Endothelial cell of umbilical vein (primary cell): ENCODE measurements at regions not wholly inside any gene's neighbourhood (a gene's known extent, or its start where the extent isn't known, plus 50 kb on each side); places are given as distances from the start of the nearest gene placed in this dataset.

Source experiments
- BruUV-seq: library from RNA; stranded (reverse); fragments of 400-500 nt; replicated peaks from 2 replicates; lab custom pipeline; 2021; lab: Mats Ljungman, UMichigan
- CTCF ChIA-PET: fragments of 300-600, 350-600 bp; sonication (Branson Sonifier 250); formaldehyde crosslinking; loops from one replicate; lab custom pipeline; 2021; ENCODE audit warnings: antibody characterized with exemption, inconsistent platforms; lab: Charles Lee
- POLR2A ChIA-PET: fragments of 300-600, 350-600 bp; sonication (Branson Sonifier 250); formaldehyde crosslinking; loops from one replicate; lab custom pipeline; 2021; ENCODE audit warnings: antibody characterized with exemption, inconsistent platforms; lab: Charles Lee
- DNase-seq: peaks from one replicate; pipeline ENCODE4 v3.0.0-alpha.2; 2011; ENCODE audit warnings: low read depth, low spot score
- FAIRE-seq: peaks from 2 replicates; lab custom pipeline; 2011; peaks lifted over from hg19 to GRCh38; lab: Jason Lieb, UNC
- H2AFZ ChIP-seq: 2 replicates; pipeline ENCODE4 v1.6.0; 2012; ENCODE audit warnings: low read depth, low read length, control low read depth, inconsistent platforms
- H3K27ac ChIP-seq: 2 replicates; pipeline ENCODE4 v1.5.1; 2011; ENCODE audit warnings: low read depth, mild to moderate bottlenecking, control low read depth, low read length, moderate library complexity; ENCODE audit not compliant: insufficient read depth
- H3K27me3 ChIP-seq, 2 experiments: 2 replicates each; pipeline versions ENCODE4 v1.6.0 to v1.6.1; 2011; ENCODE audit warnings: low read length in 2 of 2, mixed read lengths in 1 of 2; ENCODE audit not compliant: control insufficient read depth in 2 of 2, insufficient read depth in 2 of 2
- H3K36me3 ChIP-seq, 2 experiments: 2 replicates in 1 of 2; 3 replicates in 1 of 2; pipeline ENCODE4 v1.5.1; 2011; ENCODE audit warnings: low read length in 2 of 2, mild to moderate bottlenecking in 1 of 2, moderate library complexity in 1 of 2; ENCODE audit not compliant: control insufficient read depth in 2 of 2, insufficient read depth in 2 of 2; ENCODE audit errors: extremely low read depth in 1 of 2
- H3K4me1 ChIP-seq: 3 replicates; pipeline ENCODE4 v1.5.1; 2011; ENCODE audit warnings: mild to moderate bottlenecking, low read length; ENCODE audit not compliant: control insufficient read depth, insufficient read depth; ENCODE audit errors: extremely low read depth
- H3K4me2 ChIP-seq: 2 replicates; pipeline ENCODE4 v1.6.1; 2011; ENCODE audit warnings: low read length, control low read depth, mixed read lengths; ENCODE audit not compliant: insufficient read depth
- H3K4me3 ChIP-seq, 3 experiments: fragments of 200-600 bp in 1 of 3; sonication (generic), shearing (Covaris generic) in 1 of 3; replicated peaks in 1 of 3; 2 replicates each; pipeline ENCODE4 v1.5.1; 2011 to 2016; ENCODE audit warnings: control low read depth in 3 of 3, low read length in 3 of 3, mild to moderate bottlenecking in 2 of 3, inconsistent platforms in 1 of 3, low read depth in 1 of 3, moderate library complexity in 1 of 3; ENCODE audit not compliant: insufficient read depth in 1 of 3
- H3K79me2 ChIP-seq: 2 replicates; pipeline ENCODE4 v1.6.0; 2012; ENCODE audit warnings: low read length, inconsistent platforms; ENCODE audit not compliant: control insufficient read depth, insufficient read depth
- H3K9ac ChIP-seq: replicated peaks from 2 replicates; pipeline ENCODE3; 2011; ENCODE audit warnings: low read length, control low read depth; ENCODE audit not compliant: insufficient read depth; ENCODE audit errors: extremely low read depth
- H3K9me1 ChIP-seq: replicated peaks from 3 replicates; pipeline ENCODE4 v1.6.0; 2011; ENCODE audit warnings: mild to moderate bottlenecking, low read length; ENCODE audit not compliant: control insufficient read depth, insufficient read depth; ENCODE audit errors: extremely low read depth
- H3K9me3 ChIP-seq: replicated peaks from 2 replicates; pipeline ENCODE4 v1.5.1; 2012; ENCODE audit warnings: low read length, inconsistent platforms; ENCODE audit not compliant: control insufficient read depth, insufficient read depth
- H4K20me1 ChIP-seq: replicated peaks from 2 replicates; pipeline ENCODE3; 2011; ENCODE audit warnings: mild to moderate bottlenecking, low read length; ENCODE audit not compliant: control insufficient read depth, insufficient read depth; ENCODE audit errors: extremely low read depth
- CTCF ChIP-seq, 2 donors: IDR thresholded peaks; 1 replicate in 1 of 2; 2 replicates in 1 of 2; pipeline ENCODE4 v1.5.1; 2011; ENCODE audit warnings: low read length in 2 of 2, mild to moderate bottlenecking in 2 of 2, moderate library complexity in 2 of 2, control low read depth in 1 of 2, inconsistent platforms in 1 of 2, low read depth in 1 of 2; ENCODE audit not compliant: insufficient read depth in 1 of 2; ENCODE audit errors: extremely low read depth in 1 of 2
- EZH2 ChIP-seq: IDR thresholded peaks from 2 replicates; pipeline ENCODE4 v1.6.1; 2012; ENCODE audit warnings: borderline replicate concordance, low read depth, mild to moderate bottlenecking, moderate library complexity, low read length, inconsistent platforms; ENCODE audit not compliant: severe bottlenecking
- FOS ChIP-seq: IDR thresholded peaks from 2 replicates; pipeline ENCODE4 v1.6.1; 2011; ENCODE audit warnings: mild to moderate bottlenecking, low read length, moderate library complexity, borderline replicate concordance; ENCODE audit not compliant: insufficient read depth
- GATA2 ChIP-seq: IDR thresholded peaks from 2 replicates; pipeline ENCODE4 v1.7.0; 2011; ENCODE audit warnings: low read depth, mild to moderate bottlenecking, moderate library complexity, mixed read lengths, low read length; ENCODE audit not compliant: insufficient read length, insufficient read depth
- JUN ChIP-seq: IDR thresholded peaks from 2 replicates; pipeline ENCODE4 v1.6.1; 2011; ENCODE audit warnings: borderline replicate concordance, low read depth; ENCODE audit not compliant: insufficient read length, insufficient read depth
- MYC ChIP-seq: IDR thresholded peaks from one replicate; pipeline ENCODE4 v1.6.1; 2011; ENCODE audit warnings: mild to moderate bottlenecking, low read depth, low read length
- POLR2A ChIP-seq: IDR thresholded peaks from 2 replicates; pipeline ENCODE4 v1.6.1; 2012; ENCODE audit warnings: low read depth, mild to moderate bottlenecking, control low read depth, low read length
- POLR2AphosphoS5 ChIP-seq: IDR thresholded peaks from 2 replicates; pipeline ENCODE4 v1.6.1; 2012; ENCODE audit warnings: low read depth, mild to moderate bottlenecking, control low read depth, low read length, moderate library complexity; ENCODE audit not compliant: insufficient read depth
- dilution Hi-C: fragments of 300-500 bp; cut with MboI; formaldehyde crosslinking; loops from one replicate; pipeline ENCODE4 v1.15.0; 2019; ENCODE audit warnings: low sequenced_read_pairs; ENCODE audit not compliant: extremely low pct_ligation_motif_present
- intact Hi-C: fragments of 100-400 bp; cut with micrococcal nuclease; formaldehyde crosslinking; loops from one replicate; pipeline ENCODE4 v1.10.0; 2022
- TF ChIP-seq, protein P1 (sequence below): IDR thresholded peaks from 2 replicates; pipeline ENCODE4 v1.6.1; 2011; ENCODE audit not compliant: insufficient read depth, insufficient read length

DNA sequence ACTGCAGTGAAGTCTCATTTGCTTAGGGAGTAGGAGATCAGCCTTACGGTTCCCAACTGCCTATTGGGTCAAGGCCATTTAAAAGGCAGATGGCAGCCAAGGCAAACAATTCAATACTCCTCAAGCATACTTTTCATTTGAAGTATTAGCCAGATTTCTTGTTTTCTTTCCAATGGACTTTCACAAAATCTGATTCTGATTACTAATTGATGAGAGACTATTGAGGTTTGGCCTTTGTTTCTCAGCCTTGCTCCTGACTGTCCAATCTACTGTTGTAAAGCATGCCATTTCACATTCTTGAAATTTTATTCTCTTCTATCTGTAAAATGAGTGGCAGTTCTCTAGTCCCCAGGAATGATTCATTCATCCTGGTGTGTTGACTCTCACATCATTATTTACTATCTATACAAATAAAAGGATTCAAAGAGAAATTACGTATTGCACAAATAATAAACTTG is 166.2 kb upstream of the TGFBR2 start:
- intact Hi-C loops (no loop called here), dilution Hi-C loops (no loop called here)
- POLR2A ChIA-PET = no interaction called here
- no TSS peak for BruUV-seq
- no peaks in the 10 kb centered on the region for H3K36me3 ChIP-seq
- no peaks in the 10 kb centered on the region for H3K79me2 ChIP-seq
- H3K27ac ChIP-seq = no peak overlapping the region
- no peak overlapping the region for H3K4me2 ChIP-seq
- H3K4me3 ChIP-seq = no peak overlapping the region
- TF ChIP-seq FOS (peak; percentile 37), POLR2A (no peak)
- no peaks in the 10 kb centered on the region for H3K9me1 ChIP-seq
- no peaks in the 10 kb centered on the region for H3K9me3 ChIP-seq
- H4K20me1 ChIP-seq = no peaks in the 10 kb centered on the region
- CTCF ChIA-PET = no interaction called here
- peaks cover 4% of the 10 kb centered on the region for H3K4me1 ChIP-seq
- no peaks in the 10 kb centered on the region for H3K27me3 ChIP-seq
- DNase-seq (no peak), FAIRE-seq (no peak)
- H3K9ac ChIP-seq = no peak overlapping the region
- no peak overlapping the region for H2AFZ ChIP-seq

DNA sequence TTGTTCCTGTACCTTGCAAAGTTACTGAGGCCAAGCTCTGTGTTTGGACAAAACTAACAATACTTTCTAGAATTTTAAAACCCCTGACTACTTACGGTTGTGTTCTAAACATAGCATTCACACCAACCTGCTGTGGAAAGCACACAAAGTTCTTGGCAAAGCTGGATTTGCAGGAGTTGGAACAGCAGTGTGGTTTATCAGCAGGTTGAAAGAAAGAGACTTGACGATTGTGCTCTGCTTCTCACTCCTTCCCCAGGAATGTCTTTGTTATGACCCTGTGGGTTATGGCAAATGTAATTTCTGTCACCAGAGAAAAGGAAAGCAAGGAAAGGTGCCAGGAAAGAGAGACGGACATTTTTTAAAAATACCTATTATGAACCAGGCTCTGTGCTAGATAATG is 165.5 kb upstream of the TGFBR2 start:
- Histone ChIP-seq H3K27me3 (no peaks in the 10 kb centered on the region), H3K27ac (no peak overlapping the region), H3K9me1 (no peaks in the 10 kb centered on the region), H3K4me1 (peaks cover 4% of the 10 kb centered on the region), H3K36me3 (no peaks in the 10 kb centered on the region), H3K79me2 (no peaks in the 10 kb centered on the region), H3K4me3 (no peak overlapping the region), H4K20me1 (no peaks in the 10 kb centered on the region), H2AFZ (no peak overlapping the region), H3K9me3 (no peaks in the 10 kb centered on the region), H3K4me2 (no peak overlapping the region), H3K9ac (no peak overlapping the region)
- POLR2A ChIA-PET = no interaction called here
- no peak for DNase-seq
- CTCF ChIA-PET = no interaction called here
- no TSS peak for BruUV-seq
- intact Hi-C loops = no loop called here
- TF ChIP-seq POLR2AphosphoS5 (no peak), CTCF (IDR thresholded peaks at IDR 0.05; ENCODE audit: extremely low read depth in 1 of 2, insufficient read depth in 1 of 2, low read depth in 1 of 2, low read length in 2 of 2) (no peak), JUN (no peak), FOS (no peak), POLR2A (no peak), MYC (no peak), GATA2 (no peak), EZH2 (no peak)
- TF ChIP-seq, protein P1, sequence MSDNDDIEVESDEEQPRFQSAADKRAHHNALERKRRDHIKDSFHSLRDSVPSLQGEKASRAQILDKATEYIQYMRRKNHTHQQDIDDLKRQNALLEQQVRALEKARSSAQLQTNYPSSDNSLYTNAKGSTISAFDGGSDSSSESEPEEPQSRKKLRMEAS = no peak
- FAIRE-seq = no peak
- dilution Hi-C loops = no loop called here
